ENCODE measurements at regions not wholly inside any gene's neighbourhood (a gene's known extent, or its start where the extent isn't known, plus 50 kb on each side); places are given as distances from the start of the nearest gene placed in this dataset.

- no peak for DNase-seq
Measured at GRCh38 chr4:122309988-122310626, 68.7 kb upstream of the ADAD1 start.

- no peak for DNase-seq
Measured at GRCh38 chr4:122313006-122313646, 65.7 kb upstream of the ADAD1 start.

- no peak for DNase-seq
Measured at GRCh38 chr4:122326908-122327307, 51.9 kb upstream of the ADAD1 start.

GRCh38 chr4:122328893-122329292, 49.9 kb upstream of the ADAD1 start:
- no peak for DNase-seq
